HepG2 (cell line): ENCODE measurements at regions not wholly inside any gene's neighbourhood (a gene's known extent, or its start where the extent isn't known, plus 50 kb on each side); places are given as distances from the start of the nearest gene placed in this dataset.

Experiments used
- ATAC-seq: fragments of 200-7000 bp; cut with Tn5 transposase; 3 replicates; pipeline ENCODE4 v1.9.1; 2020; ENCODE audit warnings: mild to moderate bottlenecking, moderate library complexity
- BruUV-seq: library from RNA; stranded (reverse); fragments of 400-500 nt; replicated peaks from 2 replicates; lab custom pipeline; 2021; lab: Mats Ljungman, UMichigan
- CTCF ChIA-PET: fragments of 300-600 bp; formaldehyde crosslinking; extraction: SDS; loops from one replicate; lab custom pipeline; 2021; ENCODE audit warnings: low total read pairs, inconsistent platforms, low intra/inter-chr PET ratio; lab: Yijun Ruan, JAX
- POLR2A ChIA-PET: fragments of 350-600 bp; sonication (Branson Sonifier 250); formaldehyde crosslinking; loops from one replicate; lab custom pipeline; 2020; ENCODE audit warnings: antibody characterized with exemption, inconsistent platforms; lab: Yijun Ruan, JAX
- DNase-seq: peaks from one replicate; pipeline ENCODE4 v3.0.0-alpha.2; 2015; ENCODE audit warnings: low spot score
- FAIRE-seq: peaks from 3 replicates; lab custom pipeline; 2011; peaks lifted over from hg19 to GRCh38; lab: Jason Lieb, UNC
- H2AFZ ChIP-seq: one replicate; pipeline ENCODE4 v1.6.1; 2011; ENCODE audit warnings: low read length, inconsistent platforms
- H3K27ac ChIP-seq: fragments of 300-600 bp; 3 replicates; pipeline ENCODE4 v1.8.0; 2011; ENCODE audit warnings: mixed run types, mild to moderate bottlenecking, mixed read lengths, low read length, inconsistent platforms; ENCODE audit not compliant: insufficient read depth; ENCODE audit errors: extremely low read length
- H3K27me3 ChIP-seq, 2 experiments: fragments of 200-600 bp in 1 of 2; 2 replicates in 1 of 2; 3 replicates in 1 of 2; pipeline versions ENCODE4 v1.6.0 to v1.8.0; 2011; ENCODE audit warnings: low read length in 2 of 2, mild to moderate bottlenecking in 2 of 2, moderate library complexity in 2 of 2, inconsistent platforms in 1 of 2; ENCODE audit not compliant: insufficient read depth in 2 of 2, control insufficient read depth in 1 of 2
- H3K36me3 ChIP-seq, 2 experiments: fragments of 200-600 bp in 1 of 2; replicated peaks in 1 of 2; 2 replicates in 1 of 2; 3 replicates in 1 of 2; pipeline versions ENCODE4 v1.5.1 to v1.8.0; 2011; ENCODE audit warnings: low read length in 2 of 2, inconsistent platforms in 1 of 2; ENCODE audit not compliant: insufficient read depth in 2 of 2, control insufficient read depth in 1 of 2
- H3K4me1 ChIP-seq: 2 replicates; pipeline ENCODE4 v1.5.1; 2012; ENCODE audit warnings: low read length, inconsistent platforms; ENCODE audit not compliant: insufficient read depth
- H3K4me2 ChIP-seq: 2 replicates; pipeline ENCODE4 v1.6.0; 2011; ENCODE audit warnings: low read depth, low read length, inconsistent platforms
- H3K4me3 ChIP-seq, 3 experiments: fragments of 200-600 bp in 1 of 3; sonication (generic), shearing (Covaris generic) in 1 of 3; replicated peaks in 1 of 3; 2 replicates each; pipeline ENCODE4 v1.5.1; 2011 to 2016; ENCODE audit warnings: low read length in 3 of 3, inconsistent platforms in 2 of 3, low read depth in 2 of 3, mild to moderate bottlenecking in 2 of 3, control low read depth in 1 of 3, mixed read lengths in 1 of 3; ENCODE audit not compliant: insufficient read depth in 1 of 3
- H3K79me2 ChIP-seq: one replicate; pipeline ENCODE4 v1.6.1; 2011; ENCODE audit warnings: low read length, inconsistent platforms; ENCODE audit not compliant: insufficient read depth
- H3K9ac ChIP-seq: 2 replicates; pipeline ENCODE4 v1.6.0; 2011; ENCODE audit warnings: mild to moderate bottlenecking, low read depth, low read length, inconsistent platforms; ENCODE audit not compliant: insufficient read depth
- H3K9me3 ChIP-seq: 2 replicates; pipeline ENCODE4 v1.5.1; 2012; ENCODE audit warnings: mild to moderate bottlenecking, low read length
- H4K20me1 ChIP-seq: 2 replicates; pipeline ENCODE4 v1.6.0; 2011; ENCODE audit warnings: inconsistent platforms, mild to moderate bottlenecking, low read length, moderate library complexity; ENCODE audit not compliant: insufficient read depth
- CAMTA2 ChIP-seq: sonication (generic); formaldehyde crosslinking; IDR thresholded peaks from 2 replicates; pipeline ENCODE4 v1.4.0; 2020; ENCODE audit warnings: mild to moderate bottlenecking, missing genetic modification reagents, borderline replicate concordance
- FOXM1 ChIP-seq: sonication (generic); formaldehyde crosslinking; IDR thresholded peaks from 2 replicates; pipeline ENCODE4 v1.5.0; 2020; ENCODE audit warnings: missing genetic modification reagents
- GTF2F1 ChIP-seq: fragments of 150-350 bp; IDR thresholded peaks from 2 replicates; pipeline ENCODE4 v1.6.1; 2014; ENCODE audit warnings: low read length
- NFRKB ChIP-seq: fragments of 450-650 bp; IDR thresholded peaks from 2 replicates; pipeline ENCODE4 v1.6.1; 2017
- PCBP2 ChIP-seq: fragments of 200-400 bp; formaldehyde crosslinking; optimal IDR thresholded peaks from 2 replicates; pipeline ENCODE3; 2018; ENCODE audit warnings: low read length, low read depth; ENCODE audit not compliant: poor library complexity, severe bottlenecking
- RFX1 ChIP-seq: fragments of 450-650 bp; IDR thresholded peaks from 2 replicates; pipeline ENCODE4 v1.6.1; 2017
- ZBTB20 ChIP-seq: sonication (generic); formaldehyde crosslinking; IDR thresholded peaks from 2 replicates; pipeline ENCODE4 v1.8.1; 2023; ENCODE audit warnings: missing genetic modification reagents, low read depth, mild to moderate bottlenecking, borderline replicate concordance
- ZNF577 ChIP-seq: sonication (generic); formaldehyde crosslinking; IDR thresholded peaks from 2 replicates; pipeline ENCODE4 v1.4.0; 2020; ENCODE audit warnings: mild to moderate bottlenecking, low read depth, missing genetic modification reagents, borderline replicate concordance
- WGBS: methylation state at CpG from one replicate; pipeline ENCODE4 v1.1.6; 2017; ENCODE audit warnings: low lambda C conversion rate; 5-methylcytosine and 5-hydroxymethylcytosine counted together
- in situ Hi-C: cut with HindIII; loops from 2 replicates; pipeline ENCODE4 v1.10.0; 2017; ENCODE audit warnings: low pct_unique_long_range_greater_than_20kb; ENCODE audit not compliant: extremely low pct_ligation_motif_present
- intact Hi-C: fragments of 100-400 bp; cut with micrococcal nuclease; formaldehyde crosslinking; loops from one replicate; pipeline ENCODE4 v1.10.0; 2022; ENCODE audit not compliant: unreplicated experiment
- TF ChIP-seq, protein P1 (sequence below): sonication (generic); formaldehyde crosslinking; IDR thresholded peaks from 2 replicates; pipeline ENCODE4 v1.4.0; 2020; ENCODE audit warnings: low read depth, mild to moderate bottlenecking, missing genetic modification reagents
- TF ChIP-seq, protein P2 (sequence below): sonication (generic); formaldehyde crosslinking; IDR thresholded peaks from 2 replicates; pipeline ENCODE4 v1.8.1; 2023; ENCODE audit warnings: mild to moderate bottlenecking, inconsistent platforms, moderate library complexity, missing genetic modification reagents, borderline replicate concordance
- TF ChIP-seq, protein P3 (sequence below): sonication (generic); formaldehyde crosslinking; IDR thresholded peaks from 2 replicates; pipeline ENCODE4 v1.8.1; 2023; ENCODE audit warnings: mild to moderate bottlenecking, missing genetic modification reagents
- TF ChIP-seq, protein P4 (sequence below): sonication (generic); formaldehyde crosslinking; IDR thresholded peaks from 2 replicates; pipeline ENCODE4 v1.8.0; 2022; ENCODE audit warnings: missing genetic modification reagents, mild to moderate bottlenecking, moderate library complexity, borderline replicate concordance

DNA sequence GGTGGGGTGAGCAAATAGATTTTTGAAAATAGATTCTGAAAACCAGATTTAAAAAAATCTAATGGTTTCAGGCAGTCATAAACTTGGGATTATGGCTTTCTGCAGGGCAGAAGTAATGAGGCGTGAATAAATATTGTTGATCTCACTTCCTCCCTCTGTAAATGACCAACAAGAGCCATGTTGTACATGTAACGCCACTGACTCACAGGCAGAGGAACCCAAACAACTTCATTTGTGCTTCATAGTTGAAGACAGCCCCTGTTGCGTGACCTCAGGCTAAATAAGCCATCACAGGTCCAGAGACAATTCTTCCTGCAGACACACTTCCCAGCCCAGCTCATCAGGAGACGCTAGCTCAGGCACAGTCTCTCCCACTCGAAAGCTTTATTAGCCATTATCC, 59.1 kb upstream of the F13A1 start:
- in situ Hi-C loops = no loop called here
- ATAC-seq = no peak
- no peak overlapping the region for H2AFZ ChIP-seq
- TF ChIP-seq, protein P1, sequence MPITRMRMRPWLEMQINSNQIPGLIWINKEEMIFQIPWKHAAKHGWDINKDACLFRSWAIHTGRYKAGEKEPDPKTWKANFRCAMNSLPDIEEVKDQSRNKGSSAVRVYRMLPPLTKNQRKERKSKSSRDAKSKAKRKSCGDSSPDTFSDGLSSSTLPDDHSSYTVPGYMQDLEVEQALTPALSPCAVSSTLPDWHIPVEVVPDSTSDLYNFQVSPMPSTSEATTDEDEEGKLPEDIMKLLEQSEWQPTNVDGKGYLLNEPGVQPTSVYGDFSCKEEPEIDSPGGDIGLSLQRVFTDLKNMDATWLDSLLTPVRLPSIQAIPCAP (CRISPR knock-in tag) = no peak
- no peak for TF ChIP-seq RFX1
- no peak for TF ChIP-seq ZNF577 (CRISPR knock-in tag)
- TF ChIP-seq, protein P2, sequence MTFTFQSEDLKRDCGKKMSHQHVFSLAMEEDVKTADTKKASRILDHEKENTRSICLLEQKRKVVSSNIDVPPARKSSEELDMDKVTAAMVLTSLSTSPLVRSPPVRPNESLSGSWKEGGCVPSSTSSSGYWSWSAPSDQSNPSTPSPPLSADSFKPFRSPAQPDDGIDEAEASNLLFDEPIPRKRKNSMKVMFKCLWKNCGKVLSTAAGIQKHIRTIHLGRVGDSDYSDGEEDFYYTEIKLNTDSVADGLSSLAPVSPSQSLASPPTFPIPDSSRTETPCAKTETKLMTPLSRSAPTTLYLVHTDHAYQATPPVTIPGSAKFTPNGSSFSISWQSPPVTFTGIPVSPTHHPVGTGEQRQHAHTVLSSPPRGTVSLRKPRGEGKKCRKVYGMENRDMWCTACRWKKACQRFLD (CRISPR knock-in tag) = no peak
- BruUV-seq = no TSS peak
- no peak overlapping the region for H3K27ac ChIP-seq
- intact Hi-C loops = no loop called here
- no peak for FAIRE-seq
- H3K27me3 ChIP-seq = peaks cover 0 to 16% of the 10 kb centered on the region in 2 experiments; a peak in 3 of 5 replicates
- H3K4me1 ChIP-seq = no peaks in the 10 kb centered on the region
- POLR2A ChIA-PET = no interaction called here
- no peak overlapping the region for H3K4me2 ChIP-seq
- CTCF ChIA-PET = no interaction called here
- 5% methylated on average over 5 of the region's 5 CpGs for WGBS
- H3K79me2 ChIP-seq = no peaks in the 10 kb centered on the region
- H3K9me3 ChIP-seq = no peaks in the 10 kb centered on the region
- no peak for DNase-seq
- H4K20me1 ChIP-seq = no peaks in the 10 kb centered on the region
- no peaks in the 10 kb centered on the region for H3K36me3 ChIP-seq
- no peak overlapping the region for H3K4me3 ChIP-seq
- H3K9ac ChIP-seq = no peak overlapping the region

DNA sequence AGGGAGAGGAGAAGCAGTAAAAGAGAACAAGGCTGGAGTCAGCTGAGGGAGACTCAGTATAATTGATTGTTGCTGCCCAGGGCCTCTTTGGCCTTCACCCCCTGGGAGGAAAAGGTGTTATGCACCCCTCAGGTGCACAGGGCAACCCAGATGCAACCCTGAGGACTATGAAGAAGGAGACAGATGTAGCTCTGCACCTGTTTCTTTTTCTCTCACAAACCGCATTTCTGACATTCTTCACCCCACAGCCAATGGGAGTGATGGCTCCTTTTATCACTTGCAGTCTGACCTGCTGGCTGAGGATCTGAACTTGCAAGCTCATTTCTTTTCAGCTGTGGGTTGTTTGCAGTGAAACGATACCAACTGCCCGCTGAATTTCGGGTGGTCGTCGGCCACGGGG, 64.1 kb upstream of the F13A1 start:
- CTCF ChIA-PET = no interaction called here
- WGBS = 14% methylated on average over 7 of the region's 7 CpGs
- no TSS peak for BruUV-seq

More for the DNA sequence above, 64.1 kb upstream of the F13A1 start:
- Histone ChIP-seq H4K20me1 (no peaks in the 10 kb centered on the region), H3K4me1 (no peaks in the 10 kb centered on the region), H3K79me2 (no peaks in the 10 kb centered on the region), H3K4me3 (no peak overlapping the region), H3K27me3 (peaks cover 0 to 17% of the 10 kb centered on the region in 2 experiments; a peak in 2 of 5 replicates), H3K9ac (no peak overlapping the region), H3K36me3 (no peaks in the 10 kb centered on the region), H3K27ac (no peak overlapping the region), H3K4me2 (no peak overlapping the region), H3K9me3 (no peaks in the 10 kb centered on the region), H2AFZ (no peak overlapping the region)
- no peak for ATAC-seq
- POLR2A ChIA-PET = no interaction called here
- no peak for FAIRE-seq
- no peak for DNase-seq
- in situ Hi-C loops = no loop called here
- TF ChIP-seq NFRKB = no peak
- TF ChIP-seq, protein P3, sequence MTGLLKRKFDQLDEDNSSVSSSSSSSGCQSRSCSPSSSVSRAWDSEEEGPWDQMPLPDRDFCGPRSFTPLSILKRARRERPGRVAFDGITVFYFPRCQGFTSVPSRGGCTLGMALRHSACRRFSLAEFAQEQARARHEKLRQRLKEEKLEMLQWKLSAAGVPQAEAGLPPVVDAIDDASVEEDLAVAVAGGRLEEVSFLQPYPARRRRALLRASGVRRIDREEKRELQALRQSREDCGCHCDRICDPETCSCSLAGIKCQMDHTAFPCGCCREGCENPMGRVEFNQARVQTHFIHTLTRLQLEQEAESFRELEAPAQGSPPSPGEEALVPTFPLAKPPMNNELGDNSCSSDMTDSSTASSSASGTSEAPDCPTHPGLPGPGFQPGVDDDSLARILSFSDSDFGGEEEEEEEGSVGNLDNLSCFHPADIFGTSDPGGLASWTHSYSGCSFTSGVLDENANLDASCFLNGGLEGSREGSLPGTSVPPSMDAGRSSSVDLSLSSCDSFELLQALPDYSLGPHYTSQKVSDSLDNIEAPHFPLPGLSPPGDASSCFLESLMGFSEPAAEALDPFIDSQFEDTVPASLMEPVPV (CRISPR knock-in tag) = no peak
- no peak for TF ChIP-seq ZBTB20 (CRISPR knock-in tag)
- no peak for TF ChIP-seq GTF2F1
- TF ChIP-seq PCBP2 = no peak
- no peak for TF ChIP-seq CAMTA2 (CRISPR knock-in tag)
- no peak for TF ChIP-seq FOXM1 (CRISPR knock-in tag)
- TF ChIP-seq, protein P4, sequence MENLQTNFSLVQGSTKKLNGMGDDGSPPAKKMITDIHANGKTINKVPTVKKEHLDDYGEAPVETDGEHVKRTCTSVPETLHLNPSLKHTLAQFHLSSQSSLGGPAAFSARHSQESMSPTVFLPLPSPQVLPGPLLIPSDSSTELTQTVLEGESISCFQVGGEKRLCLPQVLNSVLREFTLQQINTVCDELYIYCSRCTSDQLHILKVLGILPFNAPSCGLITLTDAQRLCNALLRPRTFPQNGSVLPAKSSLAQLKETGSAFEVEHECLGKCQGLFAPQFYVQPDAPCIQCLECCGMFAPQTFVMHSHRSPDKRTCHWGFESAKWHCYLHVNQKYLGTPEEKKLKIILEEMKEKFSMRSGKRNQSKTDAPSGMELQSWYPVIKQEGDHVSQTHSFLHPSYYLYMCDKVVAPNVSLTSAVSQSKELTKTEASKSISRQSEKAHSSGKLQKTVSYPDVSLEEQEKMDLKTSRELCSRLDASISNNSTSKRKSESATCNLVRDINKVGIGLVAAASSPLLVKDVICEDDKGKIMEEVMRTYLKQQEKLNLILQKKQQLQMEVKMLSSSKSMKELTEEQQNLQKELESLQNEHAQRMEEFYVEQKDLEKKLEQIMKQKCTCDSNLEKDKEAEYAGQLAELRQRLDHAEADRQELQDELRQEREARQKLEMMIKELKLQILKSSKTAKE (CRISPR knock-in tag) = no peak
- intact Hi-C loops = no loop called here
